ENCODE measurements at regions not wholly inside any gene's neighbourhood (a gene's known extent, or its start where the extent isn't known, plus 50 kb on each side); places are given as distances from the start of the nearest gene placed in this dataset.

GRCh38 chr4:11614426-11614825 is 185.7 kb upstream of the HS3ST1 start:
- TF ChIP-seq CTCF (IDR thresholded peaks at IDR 0.05) (no peak), POLR2A (IDR thresholded peaks at IDR 0.05) (no peak)
